Nephron (organoid): ENCODE measurements at regions not wholly inside any gene's neighbourhood (a gene's known extent, or its start where the extent isn't known, plus 50 kb on each side); places are given as distances from the start of the nearest gene placed in this dataset.
A peak's percentile ranks its signal among the peaks of the same experiment; 100 is the strongest.

Experiments
- H3K27ac Mint-ChIP-seq, 3 experiments: 2 replicates each; pipeline ENCODE4 v1.8.0; 2020; ENCODE audit warnings: mixed read lengths in 3 of 3, mild to moderate bottlenecking in 2 of 3, moderate library complexity in 1 of 3
- H3K27me3 Mint-ChIP-seq: 2 replicates; pipeline ENCODE4 v1.8.0; 2021; ENCODE audit warnings: low read depth, mild to moderate bottlenecking, moderate library complexity, mixed read lengths
- H3K36me3 Mint-ChIP-seq: 2 replicates; pipeline ENCODE4 v1.8.0; 2020; ENCODE audit warnings: low read depth, mixed read lengths
- H3K4me1 Mint-ChIP-seq: 2 replicates; pipeline ENCODE4 v1.8.0; 2020; ENCODE audit warnings: mixed read lengths
- H3K4me3 Mint-ChIP-seq, 3 experiments: 2 replicates each; pipeline ENCODE4 v1.8.0; 2020; ENCODE audit warnings: mild to moderate bottlenecking in 3 of 3, mixed read lengths in 3 of 3, moderate library complexity in 2 of 3
- H3K9me3 Mint-ChIP-seq: 2 replicates; pipeline ENCODE4 v1.8.0; 2020; ENCODE audit warnings: mixed read lengths
- TF ChIP-seq, protein P1 (sequence below), 3 experiments: fragments of 200-600 bp; sonication (generic); IDR thresholded peaks; one replicate each; pipeline ENCODE4 v1.5.0; 2021; ENCODE audit warnings: antibody characterized with exemption in 3 of 3; ENCODE audit not compliant: unreplicated experiment in 3 of 3

DNA sequence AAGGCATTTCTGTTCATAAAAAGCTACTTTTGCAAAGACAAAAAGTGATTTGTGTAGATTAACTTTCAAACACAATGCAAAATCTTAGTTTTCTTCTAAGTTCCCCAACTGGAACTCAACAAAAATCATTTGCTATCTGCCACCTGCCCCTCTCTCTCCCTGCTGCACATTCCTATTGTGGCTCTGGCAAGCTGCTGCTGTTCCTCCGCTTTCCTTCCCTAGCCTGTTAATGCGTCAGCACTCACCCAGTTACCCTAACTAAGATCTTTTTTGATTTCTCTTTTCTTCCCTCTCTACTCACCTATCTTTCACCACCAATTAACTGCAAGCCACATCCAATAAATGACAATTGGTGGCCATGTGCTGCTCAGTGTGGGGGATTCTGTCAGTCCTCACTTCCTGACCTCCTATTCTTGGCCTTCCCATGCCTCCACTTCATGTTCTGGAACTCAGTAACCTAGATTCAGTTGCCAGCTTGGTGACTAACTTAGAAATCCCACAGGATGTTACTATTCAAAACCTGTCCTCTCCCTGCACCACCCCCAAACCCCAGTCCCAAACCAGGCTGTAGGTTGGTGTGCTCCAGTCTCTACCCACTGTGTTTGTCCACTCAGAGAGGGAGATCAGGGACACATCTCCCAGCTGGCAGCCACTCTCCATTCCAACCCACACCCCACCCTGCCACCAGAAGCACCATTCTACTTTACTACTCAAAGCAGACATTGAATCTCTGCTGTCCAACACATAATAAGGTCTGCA is 140.2 kb upstream of the CTTNBP2 start:
- TF ChIP-seq, protein P1, sequence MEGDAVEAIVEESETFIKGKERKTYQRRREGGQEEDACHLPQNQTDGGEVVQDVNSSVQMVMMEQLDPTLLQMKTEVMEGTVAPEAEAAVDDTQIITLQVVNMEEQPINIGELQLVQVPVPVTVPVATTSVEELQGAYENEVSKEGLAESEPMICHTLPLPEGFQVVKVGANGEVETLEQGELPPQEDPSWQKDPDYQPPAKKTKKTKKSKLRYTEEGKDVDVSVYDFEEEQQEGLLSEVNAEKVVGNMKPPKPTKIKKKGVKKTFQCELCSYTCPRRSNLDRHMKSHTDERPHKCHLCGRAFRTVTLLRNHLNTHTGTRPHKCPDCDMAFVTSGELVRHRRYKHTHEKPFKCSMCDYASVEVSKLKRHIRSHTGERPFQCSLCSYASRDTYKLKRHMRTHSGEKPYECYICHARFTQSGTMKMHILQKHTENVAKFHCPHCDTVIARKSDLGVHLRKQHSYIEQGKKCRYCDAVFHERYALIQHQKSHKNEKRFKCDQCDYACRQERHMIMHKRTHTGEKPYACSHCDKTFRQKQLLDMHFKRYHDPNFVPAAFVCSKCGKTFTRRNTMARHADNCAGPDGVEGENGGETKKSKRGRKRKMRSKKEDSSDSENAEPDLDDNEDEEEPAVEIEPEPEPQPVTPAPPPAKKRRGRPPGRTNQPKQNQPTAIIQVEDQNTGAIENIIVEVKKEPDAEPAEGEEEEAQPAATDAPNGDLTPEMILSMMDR (IDR thresholded peaks at IDR 0.05; ENCODE audit: unreplicated experiment in 3 of 3), result no peak
- H3K27ac Mint-ChIP-seq, result no peak overlapping the region
- peaks cover 4% of the 10 kb centered on the region for H3K36me3 Mint-ChIP-seq
- no peak overlapping the region for H3K4me3 Mint-ChIP-seq
- no peaks in the 10 kb centered on the region for H3K27me3 Mint-ChIP-seq
- H3K4me1 Mint-ChIP-seq, result no peaks in the 10 kb centered on the region
- peaks cover 12% of the 10 kb centered on the region for H3K9me3 Mint-ChIP-seq

DNA sequence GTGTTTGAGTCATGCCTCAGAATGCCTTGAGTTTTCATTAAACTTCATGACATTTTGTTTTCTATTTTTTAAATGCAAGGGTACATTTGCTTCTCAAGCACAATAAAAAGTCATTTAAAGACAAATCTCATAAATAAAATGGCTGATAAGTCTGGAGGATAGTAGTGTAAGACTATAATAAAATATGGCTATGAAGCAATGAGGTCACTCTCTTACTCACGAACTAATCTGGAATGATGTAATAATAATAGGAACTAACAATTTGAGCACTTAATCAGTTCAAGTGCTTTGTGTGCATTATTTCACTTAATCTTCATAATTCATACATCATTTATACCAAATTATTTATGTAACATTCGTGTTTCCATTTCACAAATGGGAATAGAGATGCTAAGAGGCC is 149.3 kb upstream of the CTTNBP2 start:
- Mint-ChIP-seq H3K36me3 (no peaks in the 10 kb centered on the region), H3K4me3 (no peak overlapping the region)
- TF ChIP-seq, protein P1 (IDR thresholded peaks at IDR 0.05; ENCODE audit: unreplicated experiment in 3 of 3), result no peak

DNA sequence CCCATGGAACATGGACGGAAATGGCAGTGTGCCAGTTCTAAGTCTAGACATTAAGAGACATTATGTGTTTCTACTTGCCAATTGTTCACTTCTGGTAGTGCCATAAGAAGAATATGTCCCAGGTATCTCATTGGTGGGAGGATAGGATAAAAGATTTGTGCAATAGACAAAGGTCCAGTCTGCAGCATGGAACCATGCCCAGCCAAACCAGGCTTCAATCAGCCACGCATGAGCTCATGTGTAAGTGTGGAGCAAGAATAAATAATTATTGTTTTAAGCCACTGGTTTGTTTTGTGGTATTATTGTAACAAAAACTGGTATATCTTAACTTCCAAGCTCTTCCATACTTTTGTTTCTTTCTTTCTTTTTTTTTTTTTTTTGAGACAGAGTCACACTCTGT is 153.6 kb upstream of the CTTNBP2 start:
- H3K4me1 Mint-ChIP-seq, result peaks cover 13% of the 10 kb centered on the region
- H3K27ac Mint-ChIP-seq, result no peak overlapping the region

More for the DNA sequence above, 149.3 kb upstream of the CTTNBP2 start:
- Mint-ChIP-seq H3K27me3 (no peaks in the 10 kb centered on the region), H3K27ac (no peak overlapping the region), H3K9me3 (peaks cover 27% of the 10 kb centered on the region), H3K4me1 (no peaks in the 10 kb centered on the region)

DNA sequence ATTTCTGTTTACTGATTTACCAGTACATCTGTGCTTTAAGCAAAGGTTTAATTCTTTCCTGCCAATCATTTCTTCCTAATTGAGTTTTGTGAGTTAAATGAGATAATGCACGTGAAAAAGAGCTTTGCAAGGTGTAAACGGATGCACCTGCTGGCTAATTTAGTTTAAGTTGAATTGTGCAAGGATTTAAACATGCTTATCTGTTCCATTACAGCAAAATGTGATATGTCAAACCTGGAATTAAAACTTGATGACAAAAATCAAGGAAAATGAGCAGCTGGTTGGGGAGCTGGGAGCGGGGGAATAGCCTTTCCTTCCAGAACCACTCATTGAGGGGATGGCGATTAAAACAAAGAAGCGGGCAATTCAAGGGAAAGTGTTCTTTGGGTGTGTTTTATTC is 155.0 kb upstream of the CTTNBP2 start:
- H3K36me3 Mint-ChIP-seq, result no peaks in the 10 kb centered on the region
- H3K4me3 Mint-ChIP-seq, result no peak overlapping the region
- H3K27ac Mint-ChIP-seq, result no peak overlapping the region
- peaks cover 13% of the 10 kb centered on the region for H3K4me1 Mint-ChIP-seq
- H3K9me3 Mint-ChIP-seq, result no peaks in the 10 kb centered on the region
- TF ChIP-seq, protein P1 (IDR thresholded peaks at IDR 0.05; ENCODE audit: unreplicated experiment in 3 of 3), result no peak
- H3K27me3 Mint-ChIP-seq, result no peaks in the 10 kb centered on the region

More for the DNA sequence above, 153.6 kb upstream of the CTTNBP2 start:
- Mint-ChIP-seq H3K36me3 (no peaks in the 10 kb centered on the region), H3K27me3 (no peaks in the 10 kb centered on the region), H3K9me3 (no peaks in the 10 kb centered on the region), H3K4me3 (no peak overlapping the region)
- TF ChIP-seq, protein P1 (IDR thresholded peaks at IDR 0.05; ENCODE audit: unreplicated experiment in 3 of 3), result no peak

DNA sequence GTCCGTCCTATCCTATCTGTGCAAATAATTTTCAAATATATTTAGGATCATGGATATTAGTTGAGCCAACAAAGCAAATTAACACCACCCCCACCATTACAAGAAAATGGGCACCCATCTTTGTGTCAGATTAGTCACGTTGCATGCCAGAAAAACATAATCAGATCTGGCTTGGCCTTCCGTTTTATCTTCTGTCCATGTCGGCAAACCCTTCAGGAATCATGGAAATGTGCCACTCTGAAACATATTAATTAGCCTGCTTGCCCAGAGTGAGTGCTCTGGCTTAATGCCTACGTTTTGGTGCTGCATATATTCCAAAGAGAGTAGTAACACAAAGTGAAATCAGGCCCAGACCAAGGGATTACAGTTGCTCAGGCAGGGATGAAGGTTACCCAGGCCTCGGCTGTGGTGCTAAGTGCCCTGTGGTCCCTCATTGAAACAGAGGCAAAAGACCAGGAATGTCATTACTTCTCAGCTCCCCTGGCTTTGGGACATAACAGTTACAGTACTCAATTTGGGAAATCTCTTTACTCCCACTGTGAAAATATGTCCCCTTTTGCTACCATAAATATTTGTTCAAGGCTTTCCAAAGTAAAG is 154.0 kb upstream of the LSM8 start:
- Mint-ChIP-seq H3K27me3 (no peaks in the 10 kb centered on the region), H3K27ac (peak overlapping the region; percentile 37 to 67 (median 56)), H3K9me3 (no peaks in the 10 kb centered on the region), H3K4me1 (peaks cover 13% of the 10 kb centered on the region), H3K36me3 (no peaks in the 10 kb centered on the region), H3K4me3 (no peak overlapping the region)
- TF ChIP-seq, protein P1 (IDR thresholded peaks at IDR 0.05; ENCODE audit: unreplicated experiment in 3 of 3), result no peak

DNA sequence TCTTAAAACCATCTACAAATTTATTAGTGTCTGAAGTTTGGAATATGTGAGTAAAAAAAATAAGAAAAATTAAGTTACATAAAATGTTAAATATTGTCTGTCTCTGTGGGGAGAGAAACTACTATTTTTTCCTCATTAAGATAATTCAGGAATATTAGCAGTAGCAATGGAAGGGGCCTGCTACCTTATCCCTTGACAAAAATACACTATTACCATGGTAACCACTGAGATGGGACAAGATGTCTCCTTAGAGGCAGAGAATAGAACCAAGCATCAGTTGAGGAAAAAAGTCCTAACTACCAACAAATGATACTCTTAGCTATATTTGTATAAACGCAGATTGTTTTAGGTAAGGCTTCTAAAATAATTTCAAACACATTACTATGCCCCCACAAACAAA is 150.7 kb upstream of the LSM8 start:
- H3K36me3 Mint-ChIP-seq, result no peaks in the 10 kb centered on the region

More for the DNA sequence above, 150.7 kb upstream of the LSM8 start:
- peaks cover 13% of the 10 kb centered on the region for H3K4me1 Mint-ChIP-seq
- H3K27ac Mint-ChIP-seq, result no peak overlapping the region
- peaks cover 3% of the 10 kb centered on the region for H3K27me3 Mint-ChIP-seq
- H3K4me3 Mint-ChIP-seq, result no peak overlapping the region
- no peaks in the 10 kb centered on the region for H3K9me3 Mint-ChIP-seq
- TF ChIP-seq, protein P1 (IDR thresholded peaks at IDR 0.05; ENCODE audit: unreplicated experiment in 3 of 3), result no peak
